Esophagus (tissue), 2 donors: ENCODE measurements at regions not wholly inside any gene's neighbourhood (a gene's known extent, or its start where the extent isn't known, plus 50 kb on each side); places are given as distances from the start of the nearest gene placed in this dataset.

ENCODE experiments used
- H3K27ac ChIP-seq, 2 donors: one replicate each; pipeline ENCODE4 v1.5.1; 2013; ENCODE audit warnings: low read depth in 2 of 2, mild to moderate bottlenecking in 2 of 2, inconsistent platforms in 1 of 2, low read length in 1 of 2, moderate library complexity in 1 of 2
- H3K27me3 ChIP-seq, 2 donors: one replicate each; pipeline ENCODE4 v1.6.1; 2013; ENCODE audit warnings: low read length in 2 of 2, control low read depth in 1 of 2, mild to moderate bottlenecking in 1 of 2; ENCODE audit not compliant: insufficient read depth in 2 of 2, control insufficient read depth in 1 of 2
- H3K36me3 ChIP-seq, 2 donors: one replicate each; pipeline ENCODE4 v1.6.1; 2013; ENCODE audit warnings: low read length in 1 of 2; ENCODE audit not compliant: control insufficient read depth in 2 of 2, insufficient read depth in 2 of 2
- H3K4me1 ChIP-seq, 2 donors: one replicate each; pipeline ENCODE4 v1.6.1; 2013; ENCODE audit warnings: low read length in 1 of 2; ENCODE audit not compliant: control insufficient read depth in 2 of 2, insufficient read depth in 2 of 2
- H3K4me3 ChIP-seq, 2 donors: one replicate each; pipeline ENCODE4 v1.5.1; 2013; ENCODE audit warnings: low read length in 2 of 2, mild to moderate bottlenecking in 2 of 2, low read depth in 1 of 2, moderate library complexity in 1 of 2
- H3K9me3 ChIP-seq, 2 donors: one replicate each; pipeline ENCODE4 v1.6.1; 2013; ENCODE audit warnings: mild to moderate bottlenecking in 2 of 2, low read depth in 1 of 2, low read length in 1 of 2, moderate library complexity in 1 of 2; ENCODE audit not compliant: control insufficient read depth in 2 of 2, insufficient read depth in 1 of 2
- WGBS, 2 donors: extraction: QIAGEN DNeasy Blood & Tissue Kit; methylation state at CpG; one replicate each; pipeline ENCODE4 v1.1.7; 2013; 5-methylcytosine and 5-hydroxymethylcytosine counted together
- donor health status: healthy with polysubstance abuse.
- donor health status: Bipolar disorder and iron deficiency.

DNA sequence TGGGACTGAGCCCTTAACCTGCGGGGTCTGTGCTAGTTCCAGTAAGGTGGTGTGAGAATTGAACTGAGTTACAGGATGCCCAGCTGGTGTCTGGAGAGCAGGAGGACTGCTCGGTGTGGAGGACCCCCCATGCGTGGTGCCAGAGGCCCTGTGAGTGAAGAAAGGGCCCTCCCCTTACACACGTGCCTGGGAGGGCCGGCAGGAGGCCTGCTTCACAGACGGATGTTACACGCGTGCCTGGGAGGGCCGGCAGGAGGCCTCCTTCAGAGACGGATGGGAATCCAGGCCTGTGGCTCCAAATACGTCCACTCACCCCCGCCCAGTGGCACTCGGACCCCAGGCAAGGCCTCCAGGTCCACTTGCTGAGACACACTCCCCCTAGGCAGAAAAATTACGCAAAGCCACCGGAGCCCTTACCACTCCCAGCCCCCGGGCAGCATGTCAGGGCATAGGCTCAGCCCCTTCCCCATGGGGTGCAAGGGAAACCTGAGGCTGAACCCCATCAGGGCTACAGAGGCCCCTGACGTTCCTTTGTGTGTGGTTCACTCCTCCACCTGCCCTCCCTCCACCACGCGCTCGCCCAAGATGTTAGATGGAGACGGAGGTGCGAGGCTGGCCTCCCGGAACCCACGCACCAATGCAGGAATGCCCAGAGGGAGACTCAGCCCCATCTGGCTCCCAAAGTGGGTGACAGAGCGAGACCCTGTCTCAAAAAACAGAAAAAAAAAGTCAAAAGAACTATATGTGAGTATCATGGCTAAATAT lies 227.8 kb downstream of the BRD1 start:
- Histone ChIP-seq H3K4me3 (no peak overlapping the region), H3K27ac (no peak overlapping the region), H3K4me1 (no peaks in the 10 kb centered on the region), H3K9me3 (peaks cover 3 to 5% of the 10 kb centered on the region in 2 donors), H3K36me3 (peaks cover 0 to 4% of the 10 kb centered on the region in 2 donors), H3K27me3 (no peaks in the 10 kb centered on the region)
- WGBS, 2 donors = 77 to 85% methylated on average over 25 of the region's 25 CpGs

- no peaks in the 10 kb centered on the region for H3K27me3 ChIP-seq
- H3K36me3 ChIP-seq = peaks cover 0 to 4% of the 10 kb centered on the region in 2 donors
- H3K9me3 ChIP-seq = peaks cover 3 to 5% of the 10 kb centered on the region in 2 donors
- H3K4me3 ChIP-seq = no peak overlapping the region
- no peaks in the 10 kb centered on the region for H3K4me1 ChIP-seq
- no peak overlapping the region for H3K27ac ChIP-seq
- WGBS, 2 donors = 70 to 71% methylated on average over 16 of the region's 16 CpGs
Measured at GRCh38 chr22:49599039-49599438, 228.6 kb downstream of the BRD1 start.

DNA sequence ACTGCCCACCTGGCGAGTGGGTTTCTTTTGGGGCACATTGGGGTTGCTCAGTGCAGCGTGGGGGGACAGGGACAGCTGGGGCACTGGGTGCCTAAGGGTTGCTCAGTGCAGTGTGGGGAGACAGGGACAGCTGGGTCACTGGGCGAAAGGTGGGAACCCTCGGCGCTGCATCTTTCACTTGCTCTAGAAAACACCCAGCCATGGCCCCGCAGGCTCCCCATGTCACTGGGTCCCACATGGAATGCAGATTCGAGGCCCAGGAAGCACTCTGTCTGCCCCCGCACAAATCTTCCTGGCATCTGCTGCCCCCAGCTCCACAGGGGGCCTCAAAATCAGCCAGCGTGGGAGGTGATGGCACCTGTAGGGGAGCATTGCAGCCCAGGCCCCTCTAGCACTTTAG lies 229.3 kb downstream of the BRD1 start:
- Histone ChIP-seq H3K27ac (no peak overlapping the region), H3K36me3 (peaks cover 0 to 4% of the 10 kb centered on the region in 2 donors), H3K4me3 (no peak overlapping the region), H3K9me3 (peaks cover 3 to 5% of the 10 kb centered on the region in 2 donors), H3K27me3 (no peaks in the 10 kb centered on the region), H3K4me1 (no peaks in the 10 kb centered on the region)
- 85% methylated on average over 9 of the region's 9 CpGs for WGBS, 2 donors

DNA sequence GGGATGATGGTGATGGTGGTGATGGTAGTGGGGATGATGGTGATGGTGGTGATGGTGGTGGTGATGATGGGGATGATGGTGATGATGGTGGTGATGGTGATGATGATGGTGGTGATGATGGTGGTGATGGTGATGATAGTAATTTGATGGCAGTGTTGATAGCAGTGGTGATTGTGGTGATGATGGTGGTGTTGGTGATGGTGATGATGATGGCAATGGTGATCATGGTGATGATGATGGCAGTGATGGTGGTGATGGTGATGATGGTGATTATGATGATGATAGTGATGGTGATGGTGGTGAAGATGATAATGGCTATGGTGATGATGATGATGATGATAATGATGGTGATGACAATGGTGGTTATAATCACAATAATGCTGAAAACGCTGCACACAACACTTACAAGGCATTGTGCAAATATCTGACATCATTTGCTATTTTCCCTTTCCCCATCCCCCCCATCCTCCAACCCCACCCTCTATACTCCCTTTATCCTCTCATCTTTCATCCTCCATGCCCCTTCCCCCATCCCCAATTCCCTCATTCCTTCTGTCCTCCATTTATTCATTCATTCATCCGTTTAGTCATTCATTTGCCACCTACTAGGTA lies 230.1 kb downstream of the BRD1 start:
- Histone ChIP-seq H3K4me1 (peaks cover 0 to 2% of the 10 kb centered on the region in 2 donors), H3K27ac (no peak overlapping the region), H3K36me3 (peaks cover 0 to 4% of the 10 kb centered on the region in 2 donors), H3K9me3 (peaks cover 0 to 5% of the 10 kb centered on the region in 2 donors), H3K4me3 (no peak overlapping the region), H3K27me3 (no peaks in the 10 kb centered on the region)
- 63 to 80% methylated on average over 2 of the region's 2 CpGs for WGBS, 2 donors

DNA sequence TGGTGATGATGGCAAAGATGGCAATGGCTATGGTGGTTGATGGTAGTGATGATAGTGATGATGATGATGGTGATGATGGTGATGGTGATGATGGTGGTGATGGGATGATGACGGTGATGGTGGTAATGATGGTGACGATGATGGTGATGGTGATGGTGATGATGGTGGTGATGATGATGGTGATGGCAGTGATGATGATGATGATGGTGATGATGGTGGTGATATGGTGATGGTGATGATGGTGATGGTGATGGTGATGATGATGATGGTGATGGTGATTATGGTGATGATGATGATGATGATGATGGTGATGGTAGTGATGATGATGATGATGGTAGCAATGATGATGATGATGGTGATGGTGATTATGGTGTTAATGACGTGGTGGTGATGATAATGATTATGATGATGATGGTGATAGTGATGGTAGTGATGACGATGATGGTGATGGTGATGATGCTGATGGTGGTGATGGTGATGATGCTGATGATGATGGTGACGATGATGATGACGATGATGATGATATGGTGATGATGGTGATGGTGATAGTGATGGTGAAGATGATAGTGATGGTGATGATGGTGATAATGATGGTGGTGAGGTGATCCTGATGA lies 232.1 kb downstream of the BRD1 start:
- H3K9me3 ChIP-seq = peaks cover 0 to 5% of the 10 kb centered on the region in 2 donors
- no peaks in the 10 kb centered on the region for H3K27me3 ChIP-seq
- no peak overlapping the region for H3K4me3 ChIP-seq
- H3K36me3 ChIP-seq = peaks cover 0 to 4% of the 10 kb centered on the region in 2 donors
- peaks cover 0 to 2% of the 10 kb centered on the region in 2 donors for H3K4me1 ChIP-seq
- 84 to 94% methylated on average over 6 of the region's 6 CpGs for WGBS, 2 donors
- H3K27ac ChIP-seq = no peak overlapping the region

DNA sequence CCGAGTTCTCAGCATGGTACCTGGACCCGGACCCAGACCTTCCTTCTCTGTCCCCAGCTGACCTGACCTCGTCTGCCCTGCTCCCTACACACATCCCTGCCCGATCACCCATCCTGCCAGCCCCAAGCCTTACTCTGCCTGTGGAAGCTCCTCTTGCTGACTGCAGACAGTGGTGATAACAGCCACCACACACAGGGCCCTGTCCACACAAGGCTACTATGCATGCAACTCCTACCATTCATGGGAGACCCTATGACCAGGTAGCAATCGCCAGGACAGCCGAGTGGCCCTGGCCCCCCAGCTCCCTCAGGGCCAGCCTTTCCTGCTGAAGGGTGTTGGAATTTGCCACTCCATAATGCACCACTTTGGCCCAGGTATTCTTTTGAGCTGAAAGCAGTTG lies 233.6 kb downstream of the BRD1 start:
- peaks cover 0 to 4% of the 10 kb centered on the region in 2 donors for H3K36me3 ChIP-seq
- 72 to 80% methylated on average over 6 of the region's 6 CpGs for WGBS, 2 donors
- peaks cover 0 to 2% of the 10 kb centered on the region in 2 donors for H3K4me1 ChIP-seq
- no peak overlapping the region for H3K4me3 ChIP-seq
- H3K9me3 ChIP-seq = peaks cover 0 to 7% of the 10 kb centered on the region in 2 donors
- H3K27me3 ChIP-seq = no peaks in the 10 kb centered on the region
- no peak overlapping the region for H3K27ac ChIP-seq

DNA sequence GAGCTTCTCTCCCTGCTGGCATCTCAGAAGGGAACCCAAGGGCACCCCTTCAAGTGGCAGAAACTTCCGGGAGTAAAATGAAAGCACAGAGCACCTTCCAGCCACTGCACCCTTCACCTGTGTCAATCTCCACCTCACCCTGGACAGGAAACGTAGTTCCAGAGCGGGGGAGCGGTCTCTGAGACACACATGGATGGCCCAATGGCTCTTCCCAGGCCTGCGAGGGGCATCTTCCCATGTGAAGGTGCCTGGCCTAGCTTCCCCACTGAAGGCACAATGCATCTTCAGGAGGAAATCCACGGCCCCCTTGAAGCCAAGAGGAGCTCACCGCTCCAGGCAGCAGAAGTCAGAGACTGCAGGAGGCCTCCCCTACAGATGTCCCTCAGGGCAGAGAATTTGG lies 234.2 kb downstream of the BRD1 start:
- no peaks in the 10 kb centered on the region for H3K27me3 ChIP-seq

DNA sequence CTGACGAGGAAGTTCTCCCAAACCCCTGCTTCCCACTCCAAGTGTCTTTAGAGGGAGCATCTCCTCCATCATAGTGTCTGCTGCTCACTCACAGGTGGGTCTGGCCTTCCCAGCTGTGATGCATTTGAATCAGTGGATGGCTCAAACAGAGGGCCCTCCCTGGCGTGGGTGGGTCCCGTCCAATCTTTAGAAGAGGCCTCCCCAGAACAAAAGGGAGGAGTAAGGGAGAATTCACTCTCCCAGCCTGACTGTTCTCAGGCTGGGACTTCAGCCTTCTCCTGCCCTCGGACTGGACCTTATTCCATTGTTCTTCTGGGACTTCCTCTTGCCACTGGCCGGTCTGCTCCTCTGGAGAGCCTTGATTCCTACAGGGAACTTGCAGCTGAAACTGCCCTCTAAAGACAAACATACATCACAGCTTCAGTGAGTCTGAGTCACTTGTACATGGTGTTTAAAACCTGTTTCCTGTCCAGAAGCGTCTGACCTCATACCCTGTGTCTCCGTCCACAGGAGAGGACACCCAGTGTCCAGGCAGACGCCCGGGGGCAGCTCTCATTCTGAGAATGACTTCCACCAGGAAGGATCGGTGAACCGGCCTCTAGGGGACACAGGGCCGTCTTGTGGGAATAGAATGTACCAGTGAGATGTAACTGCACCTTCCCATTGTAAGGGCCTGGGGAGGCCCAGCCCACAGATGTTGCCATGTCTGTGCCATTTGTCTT lies 234.7 kb downstream of the BRD1 start:
- peaks cover 0 to 4% of the 10 kb centered on the region in 2 donors for H3K36me3 ChIP-seq
- H3K27ac ChIP-seq = no peak overlapping the region

More for the DNA sequence above, 234.2 kb downstream of the BRD1 start:
- peaks cover 0 to 4% of the 10 kb centered on the region in 2 donors for H3K36me3 ChIP-seq
- H3K4me3 ChIP-seq = no peak overlapping the region
- 79 to 83% methylated on average over 7 of the region's 7 CpGs for WGBS, 2 donors
- H3K27ac ChIP-seq = no peak overlapping the region
- peaks cover 0 to 2% of the 10 kb centered on the region in 2 donors for H3K4me1 ChIP-seq
- peaks cover 0 to 7% of the 10 kb centered on the region in 2 donors for H3K9me3 ChIP-seq

GRCh38 chr22:49590851-49591445 lies 236.7 kb downstream of the BRD1 start:
- WGBS, 2 donors = 76 to 81% methylated on average over 17 of the region's 17 CpGs
- H3K27me3 ChIP-seq = no peaks in the 10 kb centered on the region

More for the DNA sequence above, 234.7 kb downstream of the BRD1 start:
- H3K27me3 ChIP-seq = no peaks in the 10 kb centered on the region
- H3K4me1 ChIP-seq = peaks cover 0 to 2% of the 10 kb centered on the region in 2 donors
- H3K4me3 ChIP-seq = no peak overlapping the region
- 66 to 75% methylated on average over 12 of the region's 12 CpGs for WGBS, 2 donors
- peaks cover 0 to 7% of the 10 kb centered on the region in 2 donors for H3K9me3 ChIP-seq

More at GRCh38 chr22:49590851-49591445, 236.7 kb downstream of the BRD1 start:
- Histone ChIP-seq H3K4me3 (no peak overlapping the region), H3K27ac (no peak overlapping the region), H3K9me3 (peaks cover 0 to 4% of the 10 kb centered on the region in 2 donors), H3K36me3 (peaks cover 0 to 4% of the 10 kb centered on the region in 2 donors), H3K4me1 (peaks cover 0 to 2% of the 10 kb centered on the region in 2 donors)
